ENCODE measurements at regions not wholly inside any gene's neighbourhood (a gene's known extent, or its start where the extent isn't known, plus 50 kb on each side); places are given as distances from the start of the nearest gene placed in this dataset.
"Not testable (repeated sequence)": the region's sequence is repeated elsewhere in the genome, so short reads cannot be mapped to it uniquely, and the experiment has no call there.

- no peak for DNase-seq
Observed at GRCh38 chr21:35840949-35841348, 219.4 kb downstream of the SETD4 start.

- peak in 1 of 2 donors; percentile 78 for DNase-seq
Observed at GRCh38 chr21:35840197-35840799, 220.0 kb downstream of the SETD4 start.

GRCh38 chr21:35838987-35839763 lies 221.2 kb downstream of the SETD4 start:
- no peak for DNase-seq

GRCh38 chr21:35838350-35838749 lies 222.0 kb downstream of the SETD4 start:
- DNase-seq, result no peak

- no peak for DNase-seq
Observed at GRCh38 chr21:35833991-35834390, 226.3 kb downstream of the SETD4 start.

GRCh38 chr21:35833388-35833787 lies 226.9 kb downstream of the SETD4 start:
- no peak for DNase-seq

GRCh38 chr21:35831230-35831629 lies 229.1 kb downstream of the SETD4 start:
- DNase-seq, result no peak

- DNase-seq, result no peak
Observed at GRCh38 chr21:35829067-35829466, 231.3 kb downstream of the SETD4 start.

GRCh38 chr21:35828161-35828560 lies 232.2 kb downstream of the SETD4 start:
- no peak for DNase-seq

- no peak for DNase-seq
Observed at GRCh38 chr21:35827004-35827403, 233.3 kb downstream of the SETD4 start.

GRCh38 chr21:35825370-35826353 lies 234.7 kb downstream of the SETD4 start:
- no peak for DNase-seq

- DNase-seq, result no peak
Observed at GRCh38 chr21:35824136-35824535, 236.2 kb downstream of the SETD4 start.

- DNase-seq, result no peak
Observed at GRCh38 chr21:35819134-35819533, 241.2 kb downstream of the SETD4 start.

GRCh38 chr21:35818597-35818996 lies 241.7 kb downstream of the SETD4 start:
- no peak for DNase-seq

- DNase-seq, result no peak
Observed at GRCh38 chr21:35814858-35815619, 245.3 kb downstream of the SETD4 start.

- no peak for DNase-seq
Observed at GRCh38 chr21:35812679-35813078, 247.6 kb downstream of the SETD4 start.

- no peak for DNase-seq
Observed at GRCh38 chr21:35811191-35811806, 249.0 kb downstream of the SETD4 start.

GRCh38 chr21:35810431-35810970 lies 249.8 kb downstream of the SETD4 start:
- DNase-seq, result no peak

GRCh38 chr21:35801391-35801790 lies 258.9 kb downstream of the SETD4 start:
- DNase-seq, result no peak

- not testable (repeated sequence) for DNase-seq
Observed at GRCh38 chr21:35800796-35801385, 259.4 kb downstream of the SETD4 start.

- DNase-seq, result peak in 1 of 2 donors; percentile 2
Observed at GRCh38 chr21:35796844-35797243, 263.5 kb downstream of the SETD4 start.

Data from hippocampal formation (tissue), 2 donors.